ENCODE measurements at regions not wholly inside any gene's neighbourhood (a gene's known extent, or its start where the extent isn't known, plus 50 kb on each side); places are given as distances from the start of the nearest gene placed in this dataset.
"Not testable (repeated sequence)": the region's sequence is repeated elsewhere in the genome, so short reads cannot be mapped to it uniquely, and the experiment has no call there.

- no peak overlapping the region for H3K27ac ChIP-seq
Measured at GRCh38 chr1:213782941-213783672, 204.7 kb upstream of the PROX1 start.

DNA sequence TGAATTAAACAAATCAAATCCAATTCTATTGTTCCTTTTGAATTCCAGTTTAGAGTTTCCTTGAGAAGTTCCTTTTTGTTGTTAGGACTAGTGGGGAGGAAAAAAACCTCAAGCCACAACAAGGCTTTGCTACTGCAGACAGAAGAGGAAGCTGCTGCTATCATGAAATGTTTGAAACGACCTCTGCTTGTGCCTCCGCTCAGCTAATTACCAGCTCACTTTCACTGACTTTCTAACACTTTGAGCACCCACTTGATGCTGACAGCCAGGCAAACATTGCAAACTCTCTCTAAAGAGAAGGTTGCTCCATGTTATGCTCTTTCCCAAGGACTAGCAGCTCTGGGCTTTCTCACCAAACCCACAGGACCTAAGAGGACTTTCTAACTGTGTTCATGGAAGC is 203.9 kb upstream of the PROX1 start:
- H3K27ac ChIP-seq: no peak overlapping the region
- no peak for TF ChIP-seq ZFX (IDR thresholded peaks at IDR 0.05)
- TF ChIP-seq, protein P1, sequence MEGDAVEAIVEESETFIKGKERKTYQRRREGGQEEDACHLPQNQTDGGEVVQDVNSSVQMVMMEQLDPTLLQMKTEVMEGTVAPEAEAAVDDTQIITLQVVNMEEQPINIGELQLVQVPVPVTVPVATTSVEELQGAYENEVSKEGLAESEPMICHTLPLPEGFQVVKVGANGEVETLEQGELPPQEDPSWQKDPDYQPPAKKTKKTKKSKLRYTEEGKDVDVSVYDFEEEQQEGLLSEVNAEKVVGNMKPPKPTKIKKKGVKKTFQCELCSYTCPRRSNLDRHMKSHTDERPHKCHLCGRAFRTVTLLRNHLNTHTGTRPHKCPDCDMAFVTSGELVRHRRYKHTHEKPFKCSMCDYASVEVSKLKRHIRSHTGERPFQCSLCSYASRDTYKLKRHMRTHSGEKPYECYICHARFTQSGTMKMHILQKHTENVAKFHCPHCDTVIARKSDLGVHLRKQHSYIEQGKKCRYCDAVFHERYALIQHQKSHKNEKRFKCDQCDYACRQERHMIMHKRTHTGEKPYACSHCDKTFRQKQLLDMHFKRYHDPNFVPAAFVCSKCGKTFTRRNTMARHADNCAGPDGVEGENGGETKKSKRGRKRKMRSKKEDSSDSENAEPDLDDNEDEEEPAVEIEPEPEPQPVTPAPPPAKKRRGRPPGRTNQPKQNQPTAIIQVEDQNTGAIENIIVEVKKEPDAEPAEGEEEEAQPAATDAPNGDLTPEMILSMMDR (conservative IDR thresholded peaks at IDR 0.05): no peak

More at GRCh38 chr1:213782941-213783672, 204.7 kb upstream of the PROX1 start:
- no peak for TF ChIP-seq ZFX (IDR thresholded peaks at IDR 0.05)
- TF ChIP-seq, protein P1 (conservative IDR thresholded peaks at IDR 0.05): no peak

DNA sequence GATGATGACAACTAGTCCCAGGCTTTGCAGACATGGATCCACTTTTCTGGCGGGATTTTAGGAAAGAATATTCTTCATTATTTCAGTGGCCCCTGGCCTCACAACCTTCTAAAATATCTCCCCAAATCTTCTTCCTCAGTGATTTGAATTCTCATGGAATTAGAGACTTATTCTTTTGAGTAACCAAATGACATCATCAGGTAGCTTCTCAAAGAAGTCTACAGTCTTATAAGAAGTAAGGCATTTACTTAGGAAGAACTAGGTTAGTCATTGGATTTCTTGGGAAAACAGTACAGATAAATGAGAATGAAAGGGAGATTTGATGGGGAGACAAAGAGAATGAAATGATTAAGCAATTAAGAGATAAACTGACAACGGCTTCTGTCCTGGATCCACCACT is 201.1 kb upstream of the PROX1 start:
- H3K27ac ChIP-seq: no peak overlapping the region
- TF ChIP-seq, protein P1 (conservative IDR thresholded peaks at IDR 0.05): no peak
- no peak for TF ChIP-seq ZFX (IDR thresholded peaks at IDR 0.05)

DNA sequence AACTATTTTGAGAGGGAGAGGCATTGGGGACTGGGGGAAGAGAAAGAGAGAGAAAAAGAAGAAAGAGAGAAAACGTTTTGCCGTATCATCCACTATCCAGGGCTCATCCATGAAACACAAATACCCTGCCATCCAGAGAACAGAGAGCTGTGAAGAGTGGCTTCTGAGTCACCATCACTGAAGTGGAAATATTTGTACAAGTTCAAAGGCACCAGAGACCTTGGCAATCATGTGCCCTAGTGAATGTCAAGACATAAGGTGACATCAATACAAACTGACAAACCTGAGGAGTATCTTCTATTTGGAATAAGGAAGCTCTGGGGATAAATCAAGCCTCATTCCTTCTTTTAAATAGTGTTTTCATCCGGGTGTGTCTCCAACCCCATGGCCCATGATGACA is 197.2 kb upstream of the PROX1 start:
- H3K27ac ChIP-seq: no peak overlapping the region

DNA sequence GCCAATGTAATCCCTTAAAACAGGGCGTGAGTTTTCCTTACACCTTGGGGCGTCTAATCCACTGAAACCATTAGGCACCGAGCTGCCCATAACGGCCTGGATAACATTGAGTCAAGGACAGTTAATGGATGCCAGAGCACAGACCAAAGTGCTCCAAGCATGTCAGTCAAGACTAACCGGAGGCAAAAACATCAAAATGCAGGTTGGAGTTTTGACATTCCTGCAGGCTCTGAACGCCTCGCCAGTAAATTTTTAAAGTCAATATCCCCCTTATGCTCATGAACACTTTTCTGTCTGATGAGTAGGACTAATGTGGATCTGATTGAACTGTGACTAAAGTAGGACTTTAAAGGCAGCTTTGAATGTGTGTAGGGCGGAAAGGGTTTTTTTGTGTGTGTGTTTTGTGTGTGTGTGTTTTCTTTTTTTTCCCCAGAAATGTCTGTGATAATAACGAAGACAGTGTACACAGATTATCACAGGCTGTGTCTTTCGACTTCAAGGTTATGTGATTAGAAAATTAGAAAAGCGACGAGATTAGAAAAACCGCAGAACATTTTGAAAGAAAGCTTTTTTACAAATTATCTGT is 194.2 kb upstream of the PROX1 start:
- TF ChIP-seq ZFX (IDR thresholded peaks at IDR 0.05): no peak
- TF ChIP-seq, protein P1 (conservative IDR thresholded peaks at IDR 0.05): no peak
- H3K27ac ChIP-seq: no peak overlapping the region

More for the DNA sequence above, 197.2 kb upstream of the PROX1 start:
- TF ChIP-seq, protein P1 (conservative IDR thresholded peaks at IDR 0.05): no peak
- no peak for TF ChIP-seq ZFX (IDR thresholded peaks at IDR 0.05)

- TF ChIP-seq, protein P1 (conservative IDR thresholded peaks at IDR 0.05): no peak
- no peak for TF ChIP-seq ZFX (IDR thresholded peaks at IDR 0.05)
- no peak overlapping the region for H3K27ac ChIP-seq
Measured at GRCh38 chr1:213796525-213796924, 191.2 kb upstream of the PROX1 start.

DNA sequence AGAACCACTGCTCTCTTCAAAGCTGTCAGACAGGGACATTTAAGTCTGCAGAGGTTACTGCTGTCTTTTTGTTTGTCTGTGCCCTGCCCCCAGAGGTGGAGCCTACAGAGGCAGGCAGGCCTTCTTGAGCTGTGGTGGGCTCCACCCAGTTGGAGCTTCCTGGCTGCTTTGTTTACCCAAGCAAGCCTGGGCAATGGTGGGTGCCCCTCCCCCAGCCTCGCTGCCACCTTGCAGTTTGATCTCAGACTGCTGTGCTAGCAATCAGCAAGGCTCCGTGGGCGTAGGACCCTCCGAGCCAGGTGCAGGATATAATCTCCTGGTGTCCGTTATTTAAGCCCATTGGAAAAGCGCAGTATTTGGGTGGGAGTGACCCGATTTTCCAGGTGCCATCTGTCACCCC is 179.5 kb upstream of the PROX1 start:
- not testable (repeated sequence) for H3K27ac ChIP-seq

DNA sequence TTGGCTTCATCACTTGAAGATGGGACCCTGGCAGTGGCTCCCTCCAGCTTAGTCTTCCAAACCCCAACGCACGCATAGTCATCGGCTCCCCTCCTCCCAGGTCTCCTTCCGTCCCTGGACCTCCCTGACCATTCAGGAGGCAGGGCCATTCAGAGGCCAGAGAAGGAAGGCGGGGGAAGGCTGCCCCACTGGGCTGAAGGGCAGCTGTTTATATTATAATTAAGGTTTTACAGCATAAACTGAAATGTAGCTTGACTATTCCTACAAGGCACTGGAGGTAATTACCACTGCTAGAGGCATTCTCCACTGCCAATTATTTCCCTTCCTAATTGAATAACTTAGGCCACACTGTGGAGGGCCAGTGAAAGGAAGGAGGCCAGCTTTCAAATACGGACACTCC is 170.6 kb upstream of the PROX1 start:
- TF ChIP-seq, protein P1 (conservative IDR thresholded peaks at IDR 0.05): no peak
- TF ChIP-seq ZFX (IDR thresholded peaks at IDR 0.05): no peak
- H3K27ac ChIP-seq: no peak overlapping the region
